Stimulated activated CD4-positive, alpha-beta T cell treated with anti-CD3 and anti-CD28 coated beads, Interleukin-1b, Interleukin-23, amount 100 ng/mL, for 1 hour (primary cell): ENCODE measurements at regions not wholly inside any gene's neighbourhood (a gene's known extent, or its start where the extent isn't known, plus 50 kb on each side); places are given as distances from the start of the nearest gene placed in this dataset.
"Not testable (repeated sequence)": the region's sequence is repeated elsewhere in the genome, so short reads cannot be mapped to it uniquely, and the experiment has no call there.

Experiments
- DNase-seq, 2 donors: peaks; one replicate each; pipeline ENCODE4 v3.0.0-alpha.2; 2020; ENCODE audit warnings: low read depth in 2 of 2

DNA sequence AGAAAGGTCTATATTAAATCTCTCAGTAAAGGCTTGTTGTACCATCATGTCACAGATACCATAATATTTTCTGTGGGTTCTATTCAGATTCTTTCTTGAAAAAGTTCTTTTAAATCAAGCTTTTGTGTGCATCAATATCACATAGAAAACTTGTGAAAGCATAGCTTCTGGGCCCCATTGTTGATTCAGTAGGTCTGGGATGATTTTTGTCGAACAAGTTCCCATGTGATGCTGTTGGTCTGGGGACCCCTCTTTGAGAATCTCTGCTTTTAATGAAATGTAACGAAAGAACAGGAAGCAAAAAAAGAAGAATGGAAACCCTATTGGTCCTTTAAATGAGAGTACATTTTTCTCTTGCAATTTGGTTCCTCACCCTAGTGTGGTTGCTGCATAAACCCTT lies 597.7 kb upstream of the CITED2 start:
- no peak for DNase-seq

DNA sequence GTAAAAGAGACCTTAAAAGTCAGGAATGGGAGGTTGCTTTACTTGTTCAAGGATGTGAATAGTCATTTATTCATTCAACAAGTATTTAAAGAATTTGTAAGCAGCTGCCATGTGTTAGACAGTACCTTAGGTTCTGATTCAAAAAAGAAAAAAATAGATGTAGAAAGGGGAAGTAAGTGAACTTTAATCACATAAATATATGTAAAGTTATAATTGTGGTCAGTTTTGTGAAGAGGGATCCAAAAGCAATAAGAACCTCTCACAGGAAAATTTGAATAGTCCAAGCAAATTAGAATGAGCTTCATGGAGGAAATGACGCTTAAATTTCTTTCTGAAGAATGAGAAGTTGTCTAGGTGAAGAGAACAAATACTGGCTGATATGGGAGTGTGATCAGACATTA lies 596.1 kb upstream of the CITED2 start:
- no peak for DNase-seq

DNA sequence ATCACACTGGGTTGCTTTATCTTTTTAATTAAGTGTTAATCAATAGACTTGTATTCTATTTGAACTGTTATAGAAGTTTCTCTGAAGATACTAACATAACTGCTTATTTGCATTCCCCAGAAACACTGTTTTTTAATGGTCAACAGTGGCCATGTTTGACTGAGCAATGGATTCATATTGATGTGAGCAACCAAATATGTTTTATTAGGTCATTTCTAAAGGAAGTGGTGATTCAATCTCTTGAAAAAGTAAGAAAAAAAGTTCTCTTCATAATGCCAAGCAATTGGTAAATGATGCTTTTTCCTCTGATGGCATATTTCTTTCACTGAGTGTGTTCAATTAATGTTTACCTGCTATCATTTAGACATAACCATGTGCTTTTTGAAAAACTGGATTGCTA lies 593.0 kb upstream of the CITED2 start:
- DNase-seq = no peak

DNA sequence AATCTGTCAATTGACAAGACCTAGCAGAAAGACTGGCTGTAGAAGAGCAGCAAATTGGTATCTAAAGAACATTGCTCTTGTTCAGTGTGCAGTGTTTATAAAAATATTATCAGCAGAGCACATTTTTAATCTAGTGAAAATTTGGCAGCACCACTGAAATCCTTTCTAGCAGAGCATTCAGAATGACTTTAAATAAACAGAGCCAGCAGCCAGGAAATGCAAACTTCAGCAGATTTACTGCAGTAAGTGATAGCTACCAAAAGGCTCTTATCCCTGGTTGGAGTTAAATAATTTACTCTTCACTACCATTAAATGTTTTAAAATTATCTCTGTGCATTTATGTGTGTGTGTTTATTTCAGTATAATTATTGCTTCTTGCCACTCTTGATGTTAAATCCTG lies 590.9 kb upstream of the CITED2 start:
- DNase-seq = no peak

DNA sequence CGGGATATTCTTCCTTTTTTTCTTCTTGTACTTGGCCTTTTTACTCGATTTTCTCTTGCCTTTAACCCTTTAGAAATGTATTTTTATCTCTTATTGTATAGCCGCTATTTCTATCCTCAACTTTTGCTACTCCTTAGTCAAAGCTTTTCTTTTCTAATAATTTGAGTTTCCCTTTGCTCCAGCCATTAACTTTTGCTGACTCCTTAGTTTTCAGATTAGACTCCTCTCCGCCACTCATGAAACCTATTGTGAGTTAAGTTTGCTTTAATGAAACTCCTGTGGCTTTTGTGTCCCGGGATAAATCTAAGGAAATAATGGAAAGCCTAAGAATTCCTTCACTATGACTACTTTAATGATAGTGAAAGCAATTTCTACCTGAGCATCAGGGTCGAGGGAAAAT lies 590.3 kb upstream of the CITED2 start:
- no peak for DNase-seq

DNA sequence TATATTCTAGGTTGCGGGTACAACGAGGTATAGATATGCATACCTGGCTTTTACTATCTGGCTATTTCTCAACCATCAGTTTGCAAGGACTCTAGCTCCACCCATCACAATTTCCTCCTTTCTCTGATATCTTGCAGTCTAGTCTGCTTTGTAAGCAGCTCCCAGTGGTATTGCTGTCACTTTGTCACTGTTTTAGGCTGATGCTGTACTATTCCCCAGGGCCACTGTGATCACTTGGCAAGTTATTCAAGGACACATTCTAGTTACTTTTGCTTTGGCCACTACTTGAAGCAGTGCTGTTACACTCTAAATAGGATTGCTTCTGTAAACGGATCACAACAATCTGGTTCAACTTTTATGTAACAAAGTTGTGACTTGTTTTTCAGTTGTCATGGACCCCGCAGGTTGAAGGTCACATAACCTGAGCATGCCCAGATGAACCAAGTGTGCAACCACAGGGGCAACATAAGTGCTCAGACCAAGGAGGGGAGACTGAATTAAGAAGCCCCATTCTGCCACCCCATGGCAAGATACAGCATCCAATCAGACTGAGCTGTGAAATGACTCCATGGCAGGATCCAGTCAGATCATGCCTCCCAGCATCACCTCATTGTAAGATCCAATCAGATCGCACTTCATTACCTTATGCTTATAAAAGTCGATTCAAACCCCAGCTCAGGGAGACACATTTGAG lies 588.4 kb upstream of the CITED2 start:
- no peak for DNase-seq

DNA sequence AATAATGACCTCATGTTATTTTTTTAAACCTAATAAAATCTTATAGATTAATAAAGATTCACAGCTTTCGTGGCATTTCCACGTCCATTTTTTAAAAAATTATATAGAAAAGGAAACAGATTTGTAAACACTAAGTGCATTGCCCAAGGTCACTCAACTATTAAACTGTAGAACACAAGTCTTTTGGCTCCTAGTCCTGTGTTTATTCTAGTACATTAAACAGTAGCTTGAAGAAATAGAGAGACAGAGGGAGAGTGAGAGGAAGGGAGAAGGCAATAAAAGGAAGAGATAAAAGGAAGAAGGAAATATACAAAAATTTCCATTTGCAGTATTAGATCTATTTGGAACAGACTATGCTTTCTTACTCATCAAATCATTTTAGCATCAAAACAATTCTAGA lies 586.7 kb upstream of the CITED2 start:
- DNase-seq = no peak

DNA sequence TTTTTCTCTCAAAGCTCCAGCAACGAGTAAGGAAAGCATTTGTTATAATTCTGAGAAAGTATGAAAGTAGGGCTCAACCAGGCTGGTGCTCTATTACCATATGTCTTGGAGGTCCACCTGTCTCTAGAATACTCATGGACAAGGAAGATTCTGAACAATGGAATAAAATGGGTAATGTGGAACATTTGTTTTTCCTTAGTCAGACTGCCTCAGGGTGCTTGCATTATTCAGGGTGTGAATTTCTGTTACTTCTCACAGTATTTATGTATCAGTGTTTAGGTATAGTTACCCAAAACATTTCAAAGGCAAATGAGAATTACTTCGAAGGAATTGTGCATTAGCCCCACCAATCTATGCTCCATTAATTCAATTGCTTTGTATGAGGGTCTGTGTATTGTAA lies 586.2 kb upstream of the CITED2 start:
- DNase-seq = no peak

DNA sequence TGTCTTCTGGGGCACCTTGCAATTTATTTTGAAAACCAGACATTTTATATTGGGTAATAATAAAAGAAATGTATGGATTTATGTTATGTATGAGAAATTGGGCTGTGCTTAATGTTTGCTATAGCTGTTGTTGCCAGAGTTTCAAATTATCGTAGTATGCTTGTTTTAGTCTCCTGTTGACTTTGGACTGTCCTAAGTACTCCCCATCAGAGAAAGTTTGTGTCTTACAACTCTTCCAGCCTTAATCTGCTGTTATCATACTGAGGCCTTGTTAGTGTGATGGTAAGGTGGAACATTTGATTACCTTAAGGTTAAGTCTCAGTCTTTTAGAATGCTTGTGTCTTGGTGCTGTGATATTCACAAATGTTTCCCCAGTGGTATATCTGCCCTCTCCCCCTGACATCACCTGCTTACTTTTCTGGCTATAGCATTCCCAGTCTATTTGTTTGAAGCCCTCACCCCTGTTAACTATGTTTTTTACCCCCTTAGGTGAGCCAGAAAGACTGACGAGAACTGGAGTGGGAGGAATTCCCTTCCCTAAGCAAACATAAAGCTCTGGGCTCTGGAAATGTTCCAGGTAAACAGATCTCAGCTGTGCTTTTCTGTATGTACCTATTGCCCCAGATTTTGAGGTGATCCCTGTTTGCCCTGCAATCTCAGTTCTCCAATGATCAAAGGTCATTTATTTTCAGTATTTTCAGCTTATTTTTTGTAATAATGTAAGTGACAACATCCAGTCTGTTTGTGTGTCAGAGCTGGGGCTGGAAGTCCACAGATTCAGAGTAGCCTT lies 581.1 kb upstream of the CITED2 start:
- DNase-seq = no peak

DNA sequence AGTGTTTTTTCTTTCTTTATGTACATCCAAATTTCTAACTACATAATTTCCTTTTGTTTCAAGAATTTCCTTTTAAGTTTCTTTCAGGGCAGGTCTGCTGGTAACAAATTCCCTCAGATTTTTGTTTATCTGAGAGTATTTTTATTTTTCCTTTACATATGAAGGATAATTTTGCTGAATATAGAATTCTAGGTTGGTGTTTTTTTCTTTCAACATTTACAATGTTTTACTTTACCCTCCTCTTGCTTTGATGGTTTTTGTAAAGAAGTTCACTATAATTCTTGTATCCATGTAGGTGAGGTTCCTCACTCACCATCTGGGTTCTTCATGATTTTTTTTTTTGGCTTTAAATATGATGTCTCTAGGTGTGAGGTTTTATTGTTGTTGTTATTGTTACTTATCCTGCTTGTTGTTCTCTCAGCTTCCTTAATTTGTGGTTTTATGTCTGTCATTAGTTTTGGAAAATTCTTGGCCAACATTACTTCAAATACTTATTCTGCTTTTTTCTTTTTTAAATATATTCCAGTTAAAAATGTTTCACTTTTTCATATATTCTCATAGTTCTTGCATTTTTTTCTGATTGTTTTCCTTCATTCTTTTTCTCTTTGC lies 580.1 kb upstream of the CITED2 start:
- DNase-seq = no peak

DNA sequence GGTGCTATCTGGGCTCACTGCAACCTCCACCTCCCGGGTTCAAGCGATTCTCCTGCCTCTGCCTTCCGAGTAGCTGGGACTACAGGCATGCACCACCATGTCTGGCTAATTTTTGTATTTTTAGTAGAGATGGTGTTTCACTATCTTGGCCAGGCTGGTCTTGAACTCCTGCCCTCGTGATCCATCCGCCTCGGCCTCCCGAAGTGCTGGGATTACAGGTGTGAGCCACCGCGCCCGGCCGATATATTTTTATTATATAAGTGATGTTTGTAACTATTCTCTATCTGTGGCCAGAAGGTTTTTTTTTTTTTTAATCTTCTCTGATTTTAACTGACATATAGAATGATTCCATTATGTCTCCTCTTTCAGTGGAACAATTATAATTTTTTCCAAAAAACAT lies 579.3 kb upstream of the CITED2 start:
- DNase-seq = not testable (repeated sequence)

DNA sequence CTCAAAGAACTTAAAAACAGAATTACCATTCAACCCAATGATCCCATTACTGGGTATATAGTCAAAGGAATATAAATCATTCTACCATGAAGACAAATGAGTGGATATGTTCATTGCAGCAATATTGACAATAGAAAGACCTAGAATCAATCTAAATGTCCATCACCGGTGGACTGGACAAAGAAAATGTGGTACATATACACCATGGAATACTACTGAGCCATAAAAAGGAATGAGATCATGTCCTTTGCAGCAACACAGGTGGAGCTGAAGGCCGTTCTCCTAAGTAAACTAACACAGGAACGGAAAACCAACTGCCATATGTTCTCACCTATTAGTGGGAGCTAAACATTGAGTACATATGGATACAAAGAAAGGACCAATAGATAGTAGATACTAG lies 576.7 kb upstream of the CITED2 start:
- no peak for DNase-seq

DNA sequence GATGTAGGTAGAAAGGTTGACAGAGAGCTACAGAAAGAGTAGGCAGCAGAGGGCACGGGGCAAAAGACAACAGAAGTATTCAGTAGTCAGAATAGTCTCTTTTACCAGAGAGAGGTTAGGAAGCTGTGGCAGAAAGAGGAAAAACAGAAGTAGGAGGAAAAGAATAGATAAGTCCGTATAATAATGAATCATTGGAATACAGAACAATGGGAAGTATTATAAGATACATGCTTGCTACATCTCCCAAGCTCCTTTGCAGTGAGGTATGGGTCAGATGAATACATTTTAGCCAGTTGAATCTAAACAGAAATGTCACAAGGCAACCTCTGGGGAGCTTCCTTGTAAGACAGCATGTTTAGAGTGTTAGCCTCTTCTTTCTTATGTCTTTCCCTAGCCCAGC lies 570.5 kb upstream of the CITED2 start:
- DNase-seq = no peak

DNA sequence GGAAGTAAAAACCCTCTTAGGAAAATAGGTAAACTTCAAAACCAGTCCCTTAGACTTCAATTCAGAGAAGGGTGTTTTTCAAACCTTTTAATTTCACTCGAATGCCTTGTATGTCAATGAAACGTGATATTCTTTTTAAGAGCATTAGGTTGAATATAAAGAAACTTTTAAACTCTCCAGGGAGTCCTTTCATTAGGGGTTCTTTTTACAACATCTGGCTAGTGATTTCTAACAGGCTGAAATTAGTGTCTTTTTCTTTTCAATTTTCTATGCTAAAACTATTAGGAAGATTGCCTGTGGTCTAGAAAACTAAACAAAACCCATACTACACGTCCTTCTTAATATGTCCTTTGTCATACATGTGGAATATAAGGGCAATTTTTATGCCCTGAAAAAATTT lies 569.7 kb upstream of the CITED2 start:
- DNase-seq = no peak

DNA sequence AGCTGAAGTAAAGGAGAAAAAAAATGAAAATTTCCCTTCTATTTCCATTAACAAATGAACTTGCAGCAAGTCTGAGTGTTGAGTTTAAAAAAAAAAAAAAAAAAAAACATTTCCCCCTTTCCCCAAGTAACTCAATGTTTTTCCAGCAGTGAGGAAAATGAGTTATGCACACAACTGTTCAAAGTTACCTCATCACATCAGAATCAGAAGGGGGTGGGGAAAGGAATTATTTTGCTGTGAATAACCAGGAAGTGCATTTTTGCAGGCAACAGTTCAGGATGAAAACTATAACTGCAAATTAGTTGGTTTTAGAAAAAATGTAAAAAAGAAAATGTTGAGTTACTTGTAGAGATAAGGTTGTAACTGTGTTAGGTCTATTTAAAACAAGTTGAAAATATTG lies 568.9 kb upstream of the CITED2 start:
- DNase-seq = no peak

DNA sequence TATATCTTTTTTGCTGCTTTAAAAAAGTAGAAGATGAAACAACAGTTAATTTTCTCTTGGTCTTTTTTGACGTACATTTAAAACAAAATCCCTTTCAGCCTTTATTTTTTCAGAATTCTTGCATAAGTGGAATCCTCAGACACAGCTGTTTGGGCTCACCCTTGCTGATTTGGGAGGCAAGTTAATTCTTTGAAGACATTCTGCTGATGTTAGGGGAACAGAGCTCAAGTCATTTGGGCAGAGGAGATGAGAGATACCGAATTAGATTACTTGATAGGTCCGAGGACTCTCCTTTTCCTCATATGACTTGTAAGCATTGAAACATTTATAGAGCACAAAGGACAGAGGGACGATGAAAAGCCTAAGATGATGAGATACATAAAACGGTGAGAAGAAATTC lies 567.9 kb upstream of the CITED2 start:
- no peak for DNase-seq

DNA sequence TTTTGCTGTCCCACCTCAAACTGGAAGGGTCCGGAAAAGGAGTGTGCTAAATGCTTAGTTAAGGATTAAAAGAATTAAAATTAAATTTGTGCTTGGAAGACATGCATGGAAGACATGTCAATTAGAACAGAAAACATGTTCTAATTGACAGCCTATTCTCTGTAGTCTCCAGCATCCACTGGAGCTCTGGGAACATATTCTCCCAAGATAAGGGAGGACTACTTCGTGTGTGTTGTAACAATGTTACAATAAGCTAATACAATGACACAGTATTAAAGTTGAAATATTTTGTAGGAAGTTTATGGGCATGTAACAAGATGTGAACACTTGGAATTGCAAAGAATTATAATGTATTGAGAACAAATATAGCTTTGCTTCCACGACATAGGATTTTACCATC lies 567.4 kb upstream of the CITED2 start:
- DNase-seq = no peak

DNA sequence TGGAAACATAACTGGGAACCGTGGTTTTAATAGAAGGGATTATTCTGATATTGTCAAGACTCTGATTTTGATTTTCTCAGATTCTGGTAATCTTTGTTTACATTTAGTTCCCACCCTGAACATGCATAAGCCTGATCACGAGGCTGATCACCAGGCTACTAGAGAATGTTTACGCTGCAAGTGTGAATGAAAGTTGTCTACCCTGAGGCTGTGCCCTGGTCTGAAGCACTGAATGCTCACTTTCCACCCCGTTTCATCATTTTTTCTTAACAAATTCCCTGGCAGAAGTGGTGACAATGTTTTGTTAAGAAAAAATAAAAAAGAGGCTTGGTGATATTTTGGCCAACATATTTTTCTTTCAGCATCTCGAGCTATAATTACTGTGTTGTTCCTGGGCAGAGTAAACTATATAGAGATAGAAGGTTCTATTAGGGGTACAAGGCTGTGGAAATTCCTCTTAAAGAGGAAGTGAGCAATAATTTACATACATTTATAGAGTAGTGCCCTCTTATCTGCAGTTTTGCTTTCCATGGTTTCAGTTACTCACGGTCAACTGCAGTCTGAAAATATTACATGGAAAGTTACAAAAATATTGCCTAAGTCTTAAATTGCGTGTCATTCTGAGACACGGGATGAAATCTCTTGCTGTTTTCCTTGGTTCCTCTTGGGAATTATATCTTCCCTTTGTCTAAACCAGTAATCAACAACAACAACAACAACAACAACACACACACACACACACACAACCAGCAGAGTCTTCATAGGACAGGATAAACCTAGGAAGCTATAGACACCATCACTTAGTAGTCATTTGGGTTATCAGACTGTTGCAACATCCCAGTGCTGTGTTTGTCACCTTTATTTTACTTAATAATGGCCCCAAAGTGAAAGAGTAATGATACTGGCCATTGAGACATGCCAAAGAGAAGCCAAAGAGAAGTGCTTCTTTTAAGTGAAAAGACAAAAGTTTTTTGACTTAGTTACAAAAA lies 566.6 kb upstream of the CITED2 start:
- DNase-seq = no peak

DNA sequence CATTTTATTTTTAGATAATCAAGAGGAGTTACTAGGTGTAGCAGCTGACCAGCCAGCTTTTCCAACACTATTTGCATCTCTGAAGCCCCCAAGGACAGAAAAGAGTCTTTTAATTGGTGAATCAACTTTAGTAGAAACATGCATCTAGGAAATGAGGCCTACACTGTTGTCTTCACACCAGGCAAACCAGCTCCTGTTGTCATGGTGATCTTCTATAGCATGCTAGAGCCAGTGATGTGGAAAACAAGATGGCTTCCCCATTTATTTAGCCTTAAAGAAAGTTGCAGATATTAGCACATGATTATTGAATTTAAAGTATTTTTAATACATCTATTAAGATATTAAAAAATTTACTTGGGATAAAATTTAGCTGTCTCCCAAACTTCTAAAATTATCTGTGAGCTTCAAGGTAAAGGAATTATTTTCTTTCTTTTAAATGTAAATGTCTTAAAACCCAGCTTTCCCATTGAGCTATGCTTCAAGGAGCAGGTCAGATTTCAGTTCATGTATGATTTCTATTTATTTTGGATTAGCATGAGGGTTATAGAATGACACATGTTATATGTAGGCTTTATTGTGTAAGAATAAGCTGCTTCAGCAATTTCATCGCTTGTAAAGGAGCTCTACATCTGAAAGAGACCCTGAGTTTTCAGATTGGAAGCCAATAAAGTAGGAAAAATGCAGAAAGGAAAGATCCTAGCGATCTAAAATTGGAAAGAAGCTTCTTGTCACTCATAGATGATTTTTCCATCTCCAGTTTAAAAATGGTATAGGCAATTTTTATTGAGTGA lies 564.9 kb upstream of the CITED2 start:
- DNase-seq = no peak

DNA sequence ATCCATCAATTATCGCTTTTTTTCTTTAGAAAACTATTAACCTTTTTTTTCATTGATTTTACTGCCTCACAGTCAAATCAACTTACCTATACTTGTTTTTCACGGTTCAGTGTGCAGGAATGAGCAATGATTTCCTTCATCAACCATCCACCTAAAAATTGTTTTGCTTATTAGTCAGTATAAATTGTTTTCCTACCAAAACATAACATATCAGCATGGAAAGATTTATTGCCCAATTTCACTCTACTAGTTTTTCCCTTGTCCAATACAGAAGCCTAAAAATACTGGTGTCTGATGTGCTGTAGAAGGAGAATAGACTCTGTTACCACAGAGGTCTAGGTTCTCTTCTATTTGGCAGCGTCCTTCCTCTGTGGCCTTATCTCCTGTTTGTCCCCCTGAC lies 558.2 kb upstream of the CITED2 start:
- no peak for DNase-seq

DNA sequence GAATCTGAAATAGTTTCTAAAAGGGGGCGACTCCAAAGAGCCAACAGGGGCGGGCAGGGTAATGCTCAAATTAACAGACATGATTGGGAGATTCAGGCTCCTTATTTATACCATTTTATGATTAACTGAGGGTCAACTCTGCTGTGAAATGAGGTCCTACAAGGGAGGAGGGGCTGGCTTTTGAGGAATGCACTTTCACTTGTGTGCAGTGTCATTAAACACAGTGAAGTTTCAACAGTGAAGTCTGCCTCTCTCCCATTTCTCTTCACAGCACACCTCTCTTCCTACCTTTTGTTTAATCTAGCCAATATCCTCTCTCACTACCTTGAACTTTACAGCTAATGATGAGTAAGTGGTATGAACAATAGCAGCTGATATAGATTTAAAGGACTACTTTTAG lies 557.3 kb upstream of the CITED2 start:
- DNase-seq = no peak
